ENCODE measurements at regions not wholly inside any gene's neighbourhood (a gene's known extent, or its start where the extent isn't known, plus 50 kb on each side); places are given as distances from the start of the nearest gene placed in this dataset.
"Not testable (repeated sequence)": the region's sequence is repeated elsewhere in the genome, so short reads cannot be mapped to it uniquely, and the experiment has no call there.

- no peak for DNase-seq (ENCODE audit: low read depth in 2 of 2)
Measured at GRCh38 chr16:66245868-66246267, 120.6 kb upstream of the CDH5 start.

GRCh38 chr16:66245072-66245471 is 121.4 kb upstream of the CDH5 start:
- no peak for DNase-seq (ENCODE audit: low read depth in 2 of 2)

GRCh38 chr16:66242672-66243071 is 123.8 kb upstream of the CDH5 start:
- no peak for DNase-seq (ENCODE audit: low read depth in 2 of 2)

- DNase-seq (ENCODE audit: low read depth in 2 of 2): not testable (repeated sequence)
Measured at GRCh38 chr16:66242206-66242605, 124.3 kb upstream of the CDH5 start.

- no peak for DNase-seq (ENCODE audit: low read depth in 2 of 2)
Measured at GRCh38 chr16:66240631-66241395, 125.7 kb upstream of the CDH5 start.

GRCh38 chr16:66240088-66240487 is 126.4 kb upstream of the CDH5 start:
- no peak for DNase-seq (ENCODE audit: low read depth in 2 of 2)

- DNase-seq (ENCODE audit: low read depth in 2 of 2): no peak
Measured at GRCh38 chr16:66238696-66239095, 127.8 kb upstream of the CDH5 start.

- no peak for DNase-seq (ENCODE audit: low read depth in 2 of 2)
Measured at GRCh38 chr16:66236301-66236700, 130.2 kb upstream of the CDH5 start.

- DNase-seq (ENCODE audit: low read depth in 2 of 2): no peak
Measured at GRCh38 chr16:66231452-66232160, 134.9 kb upstream of the CDH5 start.

- no peak for DNase-seq (ENCODE audit: low read depth in 2 of 2)
Measured at GRCh38 chr16:66229651-66230050, 136.8 kb upstream of the CDH5 start.

- no peak for DNase-seq (ENCODE audit: low read depth in 2 of 2)
Measured at GRCh38 chr16:66228792-66229191, 137.7 kb upstream of the CDH5 start.

GRCh38 chr16:66227766-66228530 is 138.5 kb upstream of the CDH5 start:
- DNase-seq (ENCODE audit: low read depth in 2 of 2): no peak

- DNase-seq (ENCODE audit: low read depth in 2 of 2): no peak
Measured at GRCh38 chr16:66226762-66227161, 139.7 kb upstream of the CDH5 start.

- DNase-seq (ENCODE audit: low read depth in 2 of 2): no peak
Measured at GRCh38 chr16:66225696-66226095, 140.8 kb upstream of the CDH5 start.

- DNase-seq (ENCODE audit: low read depth in 2 of 2): no peak
Measured at GRCh38 chr16:66224626-66225025, 141.9 kb upstream of the CDH5 start.

- no peak for DNase-seq (ENCODE audit: low read depth in 2 of 2)
Measured at GRCh38 chr16:66224186-66224585, 142.3 kb upstream of the CDH5 start.

GRCh38 chr16:66223176-66223780 is 143.2 kb upstream of the CDH5 start:
- no peak for DNase-seq (ENCODE audit: low read depth in 2 of 2)

GRCh38 chr16:66222756-66223155 is 143.7 kb upstream of the CDH5 start:
- DNase-seq (ENCODE audit: low read depth in 2 of 2): no peak

GRCh38 chr16:66220702-66221101 is 145.8 kb upstream of the CDH5 start:
- no peak for DNase-seq (ENCODE audit: low read depth in 2 of 2)

GRCh38 chr16:66219491-66219890 is 147.0 kb upstream of the CDH5 start:
- DNase-seq (ENCODE audit: low read depth in 2 of 2): no peak

GRCh38 chr16:66212428-66212827 is 154.1 kb upstream of the CDH5 start:
- DNase-seq (ENCODE audit: low read depth in 2 of 2): no peak

GRCh38 chr16:66211651-66212050 is 154.8 kb upstream of the CDH5 start:
- DNase-seq (ENCODE audit: low read depth in 2 of 2): no peak

All from stimulated activated CD8-positive, alpha-beta memory T cell treated with anti-CD3 and anti-CD28 coated beads, Interleukin-15, amount 100 ng/mL, for 48 hours (primary cell).